ENCODE measurements at regions not wholly inside any gene's neighbourhood (a gene's known extent, or its start where the extent isn't known, plus 50 kb on each side); places are given as distances from the start of the nearest gene placed in this dataset.
"Not testable (repeated sequence)": the region's sequence is repeated elsewhere in the genome, so short reads cannot be mapped to it uniquely, and the experiment has no call there.

DNA sequence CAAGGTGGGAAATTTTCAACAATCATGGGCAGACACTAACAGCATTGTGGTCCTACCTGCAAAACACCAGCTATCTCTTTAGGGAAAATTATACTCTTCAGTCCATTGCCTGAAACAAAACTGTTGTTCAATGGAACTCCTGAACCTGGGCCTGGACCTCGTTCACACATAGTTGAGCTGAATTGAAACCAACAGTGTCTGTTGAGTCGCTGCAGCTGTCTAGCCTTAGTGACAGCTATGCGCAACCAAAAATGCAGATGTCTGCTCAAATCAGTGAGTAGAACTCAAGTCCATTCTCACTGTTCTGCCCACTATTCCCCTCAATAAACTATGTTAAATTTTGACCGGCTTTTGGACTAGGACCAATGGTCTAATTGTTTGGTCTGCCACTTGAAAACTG, 286.2 kb downstream of the TFAP2A start:
- DNase-seq (ENCODE audit: low read depth in 2 of 2), result no peak

DNA sequence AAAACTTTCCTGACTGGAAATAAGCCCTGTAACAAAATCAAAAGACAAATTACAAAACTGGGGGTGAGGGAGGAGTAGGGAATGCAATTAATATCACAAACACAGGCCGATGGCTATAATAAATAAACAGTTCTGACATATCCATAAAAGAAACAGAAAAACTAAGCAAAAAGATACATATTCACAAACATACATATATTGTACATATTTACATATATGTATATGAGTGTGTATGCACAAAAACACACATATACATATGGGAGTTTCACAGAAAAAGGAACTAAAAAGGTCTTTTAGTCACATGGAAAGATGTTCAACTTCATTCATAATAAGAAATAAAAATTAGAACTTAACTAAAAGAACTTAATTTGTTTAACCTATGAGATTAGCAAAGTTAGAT, 292.7 kb downstream of the TFAP2A start:
- DNase-seq (ENCODE audit: low read depth in 2 of 2), result no peak

DNA sequence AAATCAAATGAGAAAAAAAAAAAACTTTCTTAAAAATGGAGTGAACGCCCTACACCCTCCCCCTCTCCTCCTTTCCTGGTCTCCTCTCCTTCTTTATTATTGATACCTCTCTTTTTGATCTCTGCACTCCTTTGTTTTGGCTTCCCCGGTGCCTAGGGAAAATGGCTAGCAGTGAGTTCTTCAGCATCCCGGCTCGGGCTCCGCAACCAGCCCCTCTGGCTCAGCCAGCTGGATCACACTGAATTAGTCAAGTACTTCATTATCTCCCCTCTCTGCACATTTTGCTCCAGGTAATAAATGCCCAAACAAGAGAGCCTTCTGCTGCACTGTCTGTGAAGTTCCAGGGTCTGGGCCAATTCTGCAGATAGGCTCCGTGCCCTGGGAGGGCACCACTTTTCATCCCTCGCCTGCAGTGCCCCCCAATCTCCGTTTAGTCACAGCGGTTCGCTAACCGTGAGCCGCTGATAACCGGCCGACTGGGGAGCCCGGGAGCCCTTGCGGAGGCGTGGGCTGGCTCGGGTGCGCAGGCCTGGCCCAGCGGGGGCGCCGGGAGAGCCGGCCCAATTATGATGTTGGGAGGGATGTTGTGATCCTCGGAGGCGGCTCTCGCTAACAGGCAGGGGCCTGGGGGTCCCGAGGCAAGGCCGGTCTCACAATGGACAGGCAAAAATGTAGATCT, 301.9 kb downstream of the TFAP2A start:
- no peak for DNase-seq (ENCODE audit: low read depth in 2 of 2)

DNA sequence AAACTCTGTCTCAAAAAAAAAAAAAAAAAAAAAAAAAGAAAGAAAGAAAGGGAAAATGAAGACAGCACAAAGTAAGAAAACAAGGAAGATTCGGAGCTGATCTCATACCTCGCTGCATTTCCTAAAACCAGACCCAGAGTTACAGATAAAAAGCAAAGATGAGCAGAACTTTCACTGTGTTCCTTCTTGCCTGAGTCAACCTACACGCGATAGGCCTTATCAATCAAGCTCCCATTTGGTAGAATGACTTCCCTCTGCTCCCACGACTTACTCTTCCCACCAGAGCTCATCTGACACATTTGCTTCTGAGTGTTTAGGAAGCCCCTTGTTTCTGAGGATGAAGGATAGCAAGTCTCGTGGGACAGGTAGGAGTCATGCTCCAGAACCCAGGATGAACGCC, 302.9 kb downstream of the TFAP2A start:
- DNase-seq (ENCODE audit: low read depth in 2 of 2), result no peak

DNA sequence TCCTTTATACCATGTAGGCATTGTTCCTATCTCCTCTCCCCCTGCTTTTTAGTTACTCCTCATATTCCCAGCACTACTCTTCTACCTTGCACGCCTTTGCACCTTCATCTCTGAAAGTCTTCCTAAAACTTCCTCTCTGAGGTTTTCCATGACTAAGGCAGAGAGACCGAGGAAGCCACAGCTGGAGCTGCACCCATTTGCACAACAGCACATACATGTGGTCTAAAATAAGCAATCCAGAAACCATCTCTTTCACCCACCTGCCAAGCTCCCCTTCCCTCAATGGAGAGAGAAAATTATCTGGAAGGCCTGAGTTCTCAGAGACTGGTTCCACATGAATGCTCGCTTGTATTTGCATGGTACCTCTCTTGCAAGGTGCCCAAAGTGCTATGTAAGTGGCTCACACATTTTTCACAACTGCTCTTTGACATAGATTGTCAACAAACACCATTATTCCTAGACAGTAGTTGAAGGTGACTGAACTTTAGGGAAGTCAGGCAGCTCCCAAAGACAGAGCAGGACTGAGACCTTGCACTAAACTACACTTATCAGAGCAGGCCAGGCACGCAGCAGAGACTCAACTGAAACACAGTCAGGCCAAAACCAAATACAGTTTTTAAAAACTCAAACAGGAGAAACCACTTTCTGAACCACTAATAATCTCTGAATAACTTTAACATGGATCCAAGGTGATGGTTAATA, 313.2 kb downstream of the TFAP2A start:
- DNase-seq (ENCODE audit: low read depth in 2 of 2), result no peak

DNA sequence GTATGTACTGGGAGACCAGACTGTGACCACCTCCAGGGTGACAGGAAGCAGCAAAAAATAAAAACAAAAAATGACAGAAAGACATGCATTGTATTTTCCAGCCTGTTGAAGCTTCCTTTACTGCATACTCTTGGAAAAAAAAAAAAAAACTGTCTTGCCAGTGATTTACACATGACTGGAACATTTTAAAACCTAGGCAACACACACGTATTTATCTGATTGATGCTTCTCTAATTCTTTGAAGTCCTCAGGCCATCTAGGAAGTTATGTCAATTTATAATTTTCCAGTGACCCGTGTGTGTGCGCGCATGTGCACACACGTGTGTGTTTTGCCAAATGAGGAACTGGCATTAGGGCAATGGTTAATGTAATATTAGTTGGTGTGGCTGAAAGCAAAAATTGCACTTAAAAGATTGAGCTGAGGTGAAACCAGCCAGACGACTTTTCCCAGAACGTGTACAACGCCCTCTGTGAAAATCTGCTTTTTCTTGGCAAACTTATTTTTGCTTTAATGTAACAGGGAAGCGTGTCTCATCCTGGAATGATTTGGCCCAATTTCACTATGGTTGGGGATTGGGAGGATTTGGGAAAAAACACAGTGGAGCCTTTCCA, 315.2 kb downstream of the TFAP2A start:
- no peak for DNase-seq (ENCODE audit: low read depth in 2 of 2)

DNA sequence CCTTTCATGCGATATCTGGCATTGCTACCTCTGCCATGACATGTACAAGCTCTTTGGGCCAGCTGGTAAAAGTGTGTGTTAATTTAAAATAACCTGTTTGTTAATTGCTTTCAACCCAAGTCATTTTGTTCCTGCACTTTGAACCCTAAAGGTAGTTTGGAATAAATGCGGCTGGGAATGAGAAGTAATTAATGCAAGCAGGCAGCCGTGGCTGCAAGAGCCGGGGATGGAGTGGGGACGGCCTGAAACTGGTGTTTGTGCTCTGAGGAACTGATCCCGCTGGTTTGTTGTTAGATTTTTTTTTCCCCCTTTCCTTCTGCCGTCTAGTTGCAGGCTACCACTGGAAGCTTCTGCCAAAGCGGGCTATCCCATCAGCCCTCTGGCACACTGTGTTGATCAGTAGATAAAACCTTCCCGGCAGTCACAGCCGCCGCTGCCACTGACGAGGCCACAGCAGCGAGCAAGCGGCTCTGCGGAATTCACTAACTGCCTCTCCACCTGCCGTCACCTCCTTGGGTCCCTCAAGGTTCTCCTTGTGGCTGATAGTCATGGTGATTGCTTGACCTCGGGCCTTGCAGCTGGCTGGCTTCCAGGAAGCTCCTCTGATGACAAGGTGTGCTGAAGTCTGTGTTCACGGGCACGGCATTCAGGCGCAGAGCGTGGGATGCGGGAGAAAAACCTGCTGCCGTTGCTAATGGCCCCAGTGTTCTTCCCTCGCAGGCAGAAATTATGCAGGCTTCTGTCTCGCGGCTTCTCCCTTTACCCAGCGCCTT, 315.9 kb downstream of the TFAP2A start:
- DNase-seq (ENCODE audit: low read depth in 2 of 2), result no peak

DNA sequence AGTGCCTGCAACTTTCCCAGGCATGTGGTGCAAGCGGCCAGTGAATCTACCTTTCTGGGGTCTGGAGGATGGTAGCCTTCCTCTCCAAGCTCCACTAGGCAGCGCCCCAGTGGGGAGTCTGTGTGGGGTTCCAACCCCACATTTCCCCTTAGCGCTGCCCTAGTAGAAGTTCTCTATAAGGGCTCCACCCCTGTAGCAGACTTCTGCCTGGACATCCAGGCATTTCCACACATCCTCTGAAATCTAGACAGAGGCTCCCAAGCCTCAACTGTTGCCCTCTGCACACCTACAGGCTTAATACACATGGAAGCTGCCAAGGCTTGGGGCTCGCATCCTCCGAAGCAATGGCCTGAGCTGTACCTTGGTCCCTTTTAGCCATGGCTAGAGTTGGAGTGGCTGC, 321.6 kb downstream of the TFAP2A start:
- DNase-seq (ENCODE audit: low read depth in 2 of 2), result no peak

DNA sequence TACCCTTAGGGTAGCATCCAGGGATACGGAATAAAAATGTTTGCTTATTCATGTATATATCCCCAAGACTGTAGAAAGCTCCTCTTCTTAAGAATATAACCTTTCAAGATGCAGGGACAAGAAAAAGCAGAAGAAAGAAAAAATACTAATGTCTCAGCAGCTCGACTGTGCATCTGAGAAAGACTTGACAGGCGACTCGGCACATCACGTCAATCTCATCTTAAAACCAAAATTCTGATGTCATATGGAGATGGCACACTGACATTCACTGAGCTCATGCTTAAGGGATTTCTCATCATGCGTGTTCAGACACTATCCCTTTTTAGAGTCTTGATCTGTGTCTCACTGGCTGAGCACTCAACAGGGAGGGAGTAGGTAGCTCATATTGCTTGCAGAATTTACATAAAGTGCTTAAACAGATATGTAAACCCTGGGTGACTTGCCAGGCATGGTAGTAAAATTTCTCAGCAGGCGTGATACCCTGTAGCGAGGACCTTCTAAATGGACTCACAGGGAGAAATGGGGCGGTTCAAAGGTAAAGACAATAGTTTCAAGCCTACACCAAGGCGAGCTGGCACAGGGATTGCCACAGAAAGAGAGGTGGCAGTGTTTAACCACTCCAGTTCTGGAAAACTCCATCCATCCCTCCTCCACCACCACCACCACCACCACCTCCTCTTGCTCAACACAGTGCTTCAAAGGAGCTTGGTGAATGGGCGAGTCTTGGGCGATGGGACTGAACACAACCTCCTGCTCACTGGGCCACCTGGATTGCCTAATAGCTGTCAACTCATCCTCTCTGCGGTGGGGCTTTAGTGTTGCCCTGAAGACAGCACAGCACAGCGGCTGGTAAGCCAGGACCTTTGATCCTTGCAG, 330.5 kb downstream of the TFAP2A start:
- DNase-seq (ENCODE audit: low read depth in 2 of 2), result no peak

DNA sequence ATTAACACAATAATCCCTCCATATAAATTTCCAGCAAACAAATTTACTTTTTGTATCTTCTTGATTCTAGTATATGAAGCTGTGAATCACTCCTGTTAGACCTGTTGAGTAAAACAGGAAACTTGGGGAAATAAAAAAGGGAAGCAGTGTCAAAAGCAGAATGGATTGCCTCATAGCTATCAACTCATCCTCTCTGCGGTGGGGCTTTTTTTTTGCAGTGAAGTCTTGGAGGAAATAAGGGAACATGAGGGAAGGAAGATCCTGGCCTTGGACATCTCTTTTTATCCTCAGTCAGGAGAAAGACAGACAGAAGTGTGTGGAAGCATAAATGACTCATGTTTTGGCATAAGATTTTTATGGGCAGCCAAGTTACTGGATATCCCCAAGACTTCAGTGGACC, 332.5 kb downstream of the TFAP2A start:
- no peak for DNase-seq (ENCODE audit: low read depth in 2 of 2)

DNA sequence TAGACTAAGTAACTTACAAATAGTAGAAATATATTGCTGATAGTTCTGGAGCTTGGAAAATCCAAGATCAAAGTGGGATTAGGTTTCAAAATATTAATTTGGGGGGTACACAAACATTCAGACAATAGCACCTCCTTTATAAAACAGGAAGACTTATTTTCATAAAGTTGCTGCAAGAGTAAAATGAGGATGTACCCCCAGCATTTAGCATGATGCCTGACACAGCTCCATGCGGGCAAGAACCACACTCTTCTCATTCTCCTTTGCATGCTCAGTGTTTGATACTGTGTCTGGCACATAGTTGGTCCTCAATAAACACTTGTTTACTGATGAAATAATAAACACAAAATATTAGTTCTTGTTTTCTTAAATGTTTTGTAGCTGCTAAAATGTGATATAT, 332.9 kb downstream of the TFAP2A start:
- DNase-seq (ENCODE audit: low read depth in 2 of 2), result no peak

DNA sequence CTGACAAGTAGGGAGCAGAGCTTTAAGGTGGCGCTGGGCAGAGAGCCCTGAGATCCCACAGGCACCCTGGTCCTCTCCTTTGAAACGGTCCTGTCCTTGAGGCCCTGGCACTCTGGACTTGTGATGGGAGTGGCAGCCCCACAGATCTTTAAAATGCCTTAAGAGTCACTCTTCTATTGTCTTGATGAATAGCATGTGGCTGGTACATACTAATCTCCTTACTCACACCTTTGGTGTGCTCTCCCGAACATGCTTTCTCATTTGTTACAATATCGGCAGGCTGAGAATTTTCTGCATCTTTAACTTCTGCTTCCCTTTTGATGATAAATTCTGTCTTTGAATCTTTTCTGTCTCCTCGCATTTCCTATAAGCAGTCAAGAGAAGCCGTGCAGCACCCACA, 333.8 kb downstream of the TFAP2A start:
- no peak for DNase-seq (ENCODE audit: low read depth in 2 of 2)

DNA sequence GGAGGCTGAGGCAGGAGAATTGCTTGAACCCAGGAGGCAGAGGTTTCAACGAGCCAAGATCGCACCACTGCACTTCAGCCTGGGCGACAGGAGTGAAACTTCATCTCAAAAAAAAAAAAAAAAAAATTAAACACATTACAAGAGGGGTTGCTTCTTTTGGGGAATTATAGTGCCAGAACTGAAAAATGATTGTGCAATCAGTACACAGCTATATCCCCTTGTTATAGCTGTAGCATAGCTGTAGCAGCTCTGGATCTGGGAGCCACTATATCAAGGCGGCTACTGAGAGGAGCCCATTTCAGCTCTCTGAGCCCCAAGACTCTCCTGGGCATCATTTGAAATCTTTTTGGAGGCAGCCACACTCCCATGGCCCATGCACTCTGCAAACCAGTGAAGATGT, 334.3 kb downstream of the TFAP2A start:
- no peak for DNase-seq (ENCODE audit: low read depth in 2 of 2)

DNA sequence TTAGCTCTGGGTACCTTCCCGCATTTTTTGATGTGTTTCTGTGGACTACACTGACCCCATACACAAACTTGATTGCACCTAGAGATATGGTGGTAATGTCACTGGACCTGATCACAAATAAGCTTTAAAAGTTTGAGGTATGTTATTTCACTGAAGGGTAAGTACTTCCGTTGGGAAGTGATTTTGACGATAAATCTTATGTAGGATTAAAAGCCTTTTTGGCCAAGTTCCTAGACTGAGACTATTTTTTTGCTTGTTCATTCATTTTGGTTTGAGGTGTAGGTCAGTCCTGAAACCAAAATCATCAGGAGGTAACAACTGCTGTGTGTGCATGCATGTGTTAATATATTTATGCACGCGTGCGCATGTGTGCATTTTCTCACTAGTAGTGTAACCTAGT, 336.3 kb downstream of the TFAP2A start:
- DNase-seq (ENCODE audit: low read depth in 2 of 2), result no peak

DNA sequence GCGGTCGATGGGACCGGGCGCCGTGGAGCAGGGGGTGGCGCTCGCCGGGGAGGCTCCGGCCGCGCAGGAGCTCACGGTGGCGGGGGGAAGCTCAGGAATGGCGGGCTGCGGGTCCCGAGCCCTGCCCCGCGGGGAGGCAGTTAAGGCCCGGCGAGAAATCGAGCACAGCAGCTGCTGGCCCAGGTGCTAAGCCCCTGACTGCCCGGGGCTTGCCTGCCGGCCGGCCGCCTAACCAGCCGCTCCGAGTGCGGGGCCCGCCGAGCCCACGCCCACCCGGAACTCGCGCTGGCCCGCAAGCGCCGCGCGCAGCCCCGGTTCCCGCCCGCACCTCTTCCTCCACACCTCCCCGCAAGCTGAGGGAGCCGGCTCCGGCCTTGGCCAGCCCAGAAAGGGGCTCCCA, 340.1 kb downstream of the TFAP2A start:
- not testable (repeated sequence) for DNase-seq (ENCODE audit: low read depth in 2 of 2)

DNA sequence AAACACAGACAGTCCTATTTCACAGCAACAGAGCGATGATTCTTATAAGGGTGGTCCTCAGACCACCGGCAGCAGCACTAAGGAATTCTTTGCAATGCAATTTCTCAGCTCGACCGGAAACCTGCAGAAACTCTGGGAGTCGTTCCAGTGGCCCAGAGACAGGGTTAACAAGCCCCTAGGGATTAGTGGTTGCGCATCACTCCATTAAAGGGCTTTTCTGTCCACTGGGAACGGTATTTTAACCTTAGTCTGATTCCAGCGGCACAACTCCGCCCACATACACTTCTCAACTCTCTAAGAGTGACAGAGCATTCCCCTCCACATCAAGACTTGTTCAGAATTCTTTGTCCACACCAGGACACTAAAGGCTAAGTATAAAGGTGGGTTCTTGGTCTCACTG, 341.5 kb downstream of the TFAP2A start:
- no peak for DNase-seq (ENCODE audit: low read depth in 2 of 2)

DNA sequence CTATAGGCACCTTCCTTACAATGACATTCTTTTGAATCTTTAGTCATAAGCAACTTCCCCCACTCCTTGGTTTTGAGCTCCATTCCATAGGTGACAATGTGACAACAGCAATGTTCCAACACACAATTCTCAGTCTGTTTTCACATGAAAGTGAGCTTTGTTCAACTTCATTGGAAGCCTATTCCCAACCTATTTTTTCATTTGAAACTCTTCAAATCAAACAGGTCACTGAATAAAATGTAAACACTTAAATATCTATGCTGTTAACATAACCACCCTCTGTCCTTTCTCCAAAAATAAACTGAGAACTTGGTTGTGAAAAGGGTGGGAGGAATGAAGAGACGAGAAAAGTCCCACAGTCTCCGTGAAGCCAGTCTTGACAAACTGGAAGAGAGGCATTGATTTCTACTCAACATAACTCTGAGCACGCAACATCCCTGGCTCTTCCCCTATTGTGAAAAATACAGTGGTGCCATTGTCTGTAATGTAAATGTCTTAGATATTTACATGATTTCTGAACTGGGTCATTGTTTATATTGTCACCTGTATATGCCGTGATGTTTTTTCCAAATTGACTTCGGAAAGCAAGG, 343.1 kb downstream of the TFAP2A start:
- no peak for DNase-seq (ENCODE audit: low read depth in 2 of 2)

DNA sequence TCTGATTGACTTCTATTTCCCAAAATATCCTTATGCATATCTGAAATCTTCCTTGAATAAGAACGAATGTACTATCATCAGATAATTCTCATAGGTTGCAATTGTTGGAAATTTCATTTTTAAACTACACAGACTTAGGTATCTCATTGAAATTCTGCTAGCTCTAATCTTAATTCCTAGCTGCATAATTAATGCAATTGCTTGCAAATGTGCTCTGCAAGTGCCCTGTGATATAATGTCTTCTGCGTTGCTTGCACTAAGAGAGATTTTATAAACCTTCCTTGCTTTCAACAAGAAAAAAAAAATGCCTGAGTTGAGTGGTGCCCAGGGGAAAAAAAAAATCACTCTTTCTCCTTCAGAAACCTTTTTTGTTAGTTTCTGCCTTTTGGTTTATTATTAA, 354.9 kb downstream of the TFAP2A start:
- DNase-seq (ENCODE audit: low read depth in 2 of 2), result no peak

DNA sequence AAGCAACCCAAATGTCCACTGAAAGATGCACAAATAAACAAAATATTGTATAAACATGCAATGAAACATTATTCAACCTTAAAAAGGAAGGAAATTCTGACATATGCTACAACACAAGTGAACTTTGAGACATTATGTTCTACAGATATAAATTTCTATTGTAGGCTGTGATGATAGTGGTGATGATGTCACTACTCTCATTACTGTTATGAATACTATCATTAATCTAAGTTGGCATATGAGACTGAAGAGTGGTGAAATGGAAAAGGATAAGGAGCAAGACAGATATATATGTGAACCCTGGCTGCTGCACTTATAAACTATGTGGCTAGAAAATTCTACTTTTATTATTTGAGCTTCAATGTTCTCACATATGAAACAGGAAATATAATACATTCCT, 360.2 kb downstream of the TFAP2A start:
- no peak for DNase-seq (ENCODE audit: low read depth in 2 of 2)

DNA sequence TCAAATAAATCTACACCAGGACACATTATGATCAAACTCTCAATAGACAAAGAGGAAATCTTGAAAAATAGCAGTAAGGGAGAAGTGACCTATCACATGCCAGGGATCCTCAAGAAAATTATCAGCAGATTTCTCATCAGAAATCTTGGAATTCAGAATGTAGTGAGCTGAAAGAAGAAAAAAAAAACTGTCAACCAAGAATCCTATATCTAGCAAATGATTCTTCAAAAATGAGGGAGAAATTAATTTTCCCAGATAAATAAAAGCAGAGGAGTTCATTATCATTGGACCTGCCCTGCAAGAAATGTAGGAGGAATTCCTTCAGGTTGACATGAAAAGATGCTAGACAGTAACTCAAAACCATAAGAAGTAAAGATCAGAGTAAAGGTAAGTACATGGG, 363.6 kb downstream of the TFAP2A start:
- no peak for DNase-seq (ENCODE audit: low read depth in 2 of 2)
